GM12878 (cell line): ENCODE measurements at regions not wholly inside any gene's neighbourhood (a gene's known extent, or its start where the extent isn't known, plus 50 kb on each side); places are given as distances from the start of the nearest gene placed in this dataset.

ENCODE experiments used
- NFYA ChIP-seq: IDR thresholded peaks from 2 replicates; pipeline ENCODE4 v1.6.1; 2011; ENCODE audit warnings: low read depth, mild to moderate bottlenecking, low read length, improper control_type of control experiment, borderline replicate concordance
- POLR2A ChIP-seq: IDR thresholded peaks from 2 replicates; pipeline ENCODE4 v1.6.1; 2011; ENCODE audit warnings: low read depth, mild to moderate bottlenecking, low read length
- POLR2AphosphoS5 ChIP-seq: IDR thresholded peaks from 2 replicates; pipeline ENCODE4 v1.6.1; 2011; ENCODE audit warnings: mild to moderate bottlenecking, low read length, inconsistent platforms
- ZNF24 ChIP-seq: fragments of 450-650 bp; IDR thresholded peaks from 2 replicates; pipeline ENCODE4 v1.6.1; 2017; ENCODE audit warnings: antibody characterized with exemption, mild to moderate bottlenecking
- TF ChIP-seq, protein P1 (sequence below): IDR thresholded peaks from 2 replicates; pipeline ENCODE4 v1.6.1; 2011; ENCODE audit warnings: low read depth, mild to moderate bottlenecking, low read length, moderate library complexity, borderline replicate concordance; ENCODE audit errors: extremely low read depth
- TF ChIP-seq, protein P2 (sequence below): IDR thresholded peaks from 2 replicates; pipeline ENCODE4 v1.6.1; 2011; ENCODE audit warnings: low read depth, low read length, improper control_type of control experiment, borderline replicate concordance
- TF ChIP-seq, protein P3 (sequence below): fragments of 450-650 bp; IDR thresholded peaks from 2 replicates; pipeline ENCODE4 v1.6.1; 2016; ENCODE audit warnings: mild to moderate bottlenecking
- TF ChIP-seq, protein P4 (sequence below), 3 experiments: IDR thresholded peaks in 2 of 3; conservative IDR thresholded peaks in 1 of 3; 2 replicates each; pipeline ENCODE4 v1.5.1; 2011; ENCODE audit warnings: low read depth in 3 of 3, low read length in 3 of 3, mild to moderate bottlenecking in 3 of 3, control low read depth in 2 of 3, moderate library complexity in 2 of 3, inconsistent platforms in 1 of 3, mixed read lengths in 1 of 3; ENCODE audit not compliant: control insufficient read depth in 2 of 3, insufficient read depth in 1 of 3; ENCODE audit errors: extremely low read depth in 1 of 3

DNA sequence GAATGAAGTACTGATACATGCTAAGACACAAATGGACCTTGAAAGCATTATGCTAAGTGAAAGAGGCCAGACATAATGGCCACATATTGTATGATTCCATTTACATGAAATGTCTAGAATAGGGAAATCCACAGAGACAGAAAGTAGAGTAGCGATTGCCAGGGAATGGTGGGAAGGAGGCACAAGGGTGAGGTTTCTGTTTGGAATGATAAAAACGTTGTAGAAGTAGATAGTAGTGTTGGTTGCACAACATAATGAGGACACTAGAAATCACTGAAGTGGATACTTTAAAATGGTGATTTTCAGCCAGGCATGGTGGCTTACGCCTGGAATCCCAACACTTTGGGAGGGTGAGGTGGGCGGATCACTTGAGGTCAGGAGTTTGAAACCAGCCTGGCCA is 97.6 kb upstream of the VANGL1 start:
- no peak for TF ChIP-seq POLR2A
- no peak for TF ChIP-seq POLR2AphosphoS5
- TF ChIP-seq, protein P1, sequence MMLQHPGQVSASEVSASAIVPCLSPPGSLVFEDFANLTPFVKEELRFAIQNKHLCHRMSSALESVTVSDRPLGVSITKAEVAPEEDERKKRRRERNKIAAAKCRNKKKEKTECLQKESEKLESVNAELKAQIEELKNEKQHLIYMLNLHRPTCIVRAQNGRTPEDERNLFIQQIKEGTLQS: no peak
- TF ChIP-seq ZNF24: no peak
- TF ChIP-seq, protein P2, sequence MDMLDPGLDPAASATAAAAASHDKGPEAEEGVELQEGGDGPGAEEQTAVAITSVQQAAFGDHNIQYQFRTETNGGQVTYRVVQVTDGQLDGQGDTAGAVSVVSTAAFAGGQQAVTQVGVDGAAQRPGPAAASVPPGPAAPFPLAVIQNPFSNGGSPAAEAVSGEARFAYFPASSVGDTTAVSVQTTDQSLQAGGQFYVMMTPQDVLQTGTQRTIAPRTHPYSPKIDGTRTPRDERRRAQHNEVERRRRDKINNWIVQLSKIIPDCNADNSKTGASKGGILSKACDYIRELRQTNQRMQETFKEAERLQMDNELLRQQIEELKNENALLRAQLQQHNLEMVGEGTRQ: no peak
- TF ChIP-seq, protein P3, sequence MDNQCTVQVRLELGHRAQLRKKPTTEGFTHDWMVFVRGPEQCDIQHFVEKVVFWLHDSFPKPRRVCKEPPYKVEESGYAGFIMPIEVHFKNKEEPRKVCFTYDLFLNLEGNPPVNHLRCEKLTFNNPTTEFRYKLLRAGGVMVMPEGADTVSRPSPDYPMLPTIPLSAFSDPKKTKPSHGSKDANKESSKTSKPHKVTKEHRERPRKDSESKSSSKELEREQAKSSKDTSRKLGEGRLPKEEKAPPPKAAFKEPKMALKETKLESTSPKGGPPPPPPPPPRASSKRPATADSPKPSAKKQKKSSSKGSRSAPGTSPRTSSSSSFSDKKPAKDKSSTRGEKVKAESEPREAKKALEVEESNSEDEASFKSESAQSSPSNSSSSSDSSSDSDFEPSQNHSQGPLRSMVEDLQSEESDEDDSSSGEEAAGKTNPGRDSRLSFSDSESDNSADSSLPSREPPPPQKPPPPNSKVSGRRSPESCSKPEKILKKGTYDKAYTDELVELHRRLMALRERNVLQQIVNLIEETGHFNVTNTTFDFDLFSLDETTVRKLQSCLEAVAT: no peak
- TF ChIP-seq, protein P4, sequence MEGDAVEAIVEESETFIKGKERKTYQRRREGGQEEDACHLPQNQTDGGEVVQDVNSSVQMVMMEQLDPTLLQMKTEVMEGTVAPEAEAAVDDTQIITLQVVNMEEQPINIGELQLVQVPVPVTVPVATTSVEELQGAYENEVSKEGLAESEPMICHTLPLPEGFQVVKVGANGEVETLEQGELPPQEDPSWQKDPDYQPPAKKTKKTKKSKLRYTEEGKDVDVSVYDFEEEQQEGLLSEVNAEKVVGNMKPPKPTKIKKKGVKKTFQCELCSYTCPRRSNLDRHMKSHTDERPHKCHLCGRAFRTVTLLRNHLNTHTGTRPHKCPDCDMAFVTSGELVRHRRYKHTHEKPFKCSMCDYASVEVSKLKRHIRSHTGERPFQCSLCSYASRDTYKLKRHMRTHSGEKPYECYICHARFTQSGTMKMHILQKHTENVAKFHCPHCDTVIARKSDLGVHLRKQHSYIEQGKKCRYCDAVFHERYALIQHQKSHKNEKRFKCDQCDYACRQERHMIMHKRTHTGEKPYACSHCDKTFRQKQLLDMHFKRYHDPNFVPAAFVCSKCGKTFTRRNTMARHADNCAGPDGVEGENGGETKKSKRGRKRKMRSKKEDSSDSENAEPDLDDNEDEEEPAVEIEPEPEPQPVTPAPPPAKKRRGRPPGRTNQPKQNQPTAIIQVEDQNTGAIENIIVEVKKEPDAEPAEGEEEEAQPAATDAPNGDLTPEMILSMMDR (IDR thresholded peaks at IDR 0.05 in 2 of 3, conservative IDR thresholded peaks at IDR 0.05 in 1 of 3; ENCODE audit: control insufficient read depth in 2 of 3, extremely low read depth in 1 of 3, insufficient read depth in 1 of 3, low read depth in 3 of 3, low read length in 3 of 3): no peak
- no peak for TF ChIP-seq NFYA
